Astrocyte of the hippocampus (primary cell): ENCODE measurements at regions not wholly inside any gene's neighbourhood (a gene's known extent, or its start where the extent isn't known, plus 50 kb on each side); places are given as distances from the start of the nearest gene placed in this dataset.
"Not testable (repeated sequence)": the region's sequence is repeated elsewhere in the genome, so short reads cannot be mapped to it uniquely, and the experiment has no call there.

Experiments used
- DNase-seq: peaks from one replicate; pipeline ENCODE4 v3.0.0; 2011; ENCODE audit warnings: low read depth, low spot score

GRCh38 chr5:88092958-88093605, 175.6 kb downstream of the TMEM161B start:
- peak; percentile 6 for DNase-seq

- DNase-seq, result no peak
These were observed 176.3 kb downstream of the TMEM161B start for GRCh38 chr5:88092358-88092757.

GRCh38 chr5:88090506-88090905, 178.1 kb downstream of the TMEM161B start:
- DNase-seq, result no peak

GRCh38 chr5:88089719-88090390, 178.8 kb downstream of the TMEM161B start:
- no peak for DNase-seq

GRCh38 chr5:88085462-88085861, 183.2 kb downstream of the TMEM161B start:
- DNase-seq, result peak; percentile 27

- no peak for DNase-seq
These were observed 186.8 kb downstream of the TMEM161B start for GRCh38 chr5:88081877-88082276.

- no peak for DNase-seq
These were observed 204.8 kb downstream of the TMEM161B start for GRCh38 chr5:88063813-88064212.

- DNase-seq, result no peak
These were observed 208.5 kb downstream of the TMEM161B start for GRCh38 chr5:88060194-88060593.

GRCh38 chr5:88058625-88059024, 210.0 kb downstream of the TMEM161B start:
- DNase-seq, result no peak

GRCh38 chr5:88052468-88052867, 216.2 kb downstream of the TMEM161B start:
- DNase-seq, result not testable (repeated sequence)

- no peak for DNase-seq
These were observed 217.5 kb downstream of the TMEM161B start for GRCh38 chr5:88051148-88051547.

- no peak for DNase-seq
These were observed 218.9 kb downstream of the TMEM161B start for GRCh38 chr5:88049737-88050136.

- DNase-seq, result no peak
These were observed 219.5 kb downstream of the TMEM161B start for GRCh38 chr5:88049156-88049555.

- peak; percentile 54 for DNase-seq
These were observed 222.6 kb downstream of the TMEM161B start for GRCh38 chr5:88045931-88046461.

- peak; percentile 5 for DNase-seq
These were observed 223.5 kb downstream of the TMEM161B start for GRCh38 chr5:88045165-88045564.

- no peak for DNase-seq
These were observed 234.1 kb downstream of the TMEM161B start for GRCh38 chr5:88034520-88034919.

GRCh38 chr5:88033191-88033590, 235.5 kb downstream of the TMEM161B start:
- DNase-seq, result no peak

GRCh38 chr5:88029011-88029410, 239.6 kb downstream of the TMEM161B start:
- DNase-seq, result no peak

GRCh38 chr5:88021141-88021540, 247.5 kb downstream of the TMEM161B start:
- no peak for DNase-seq

- not testable (repeated sequence) for DNase-seq
These were observed 253.7 kb downstream of the TMEM161B start for GRCh38 chr5:88014984-88015383.

GRCh38 chr5:88000877-88001276, 267.8 kb downstream of the TMEM161B start:
- no peak for DNase-seq

GRCh38 chr5:87997662-87998061, 271.0 kb downstream of the TMEM161B start:
- DNase-seq, result no peak

- no peak for DNase-seq
These were observed 302.4 kb downstream of the TMEM161B start for GRCh38 chr5:87966213-87966612.
